ENCODE measurements at regions not wholly inside any gene's neighbourhood (a gene's known extent, or its start where the extent isn't known, plus 50 kb on each side); places are given as distances from the start of the nearest gene placed in this dataset.
"Not testable (repeated sequence)": the region's sequence is repeated elsewhere in the genome, so short reads cannot be mapped to it uniquely, and the experiment has no call there.

DNA sequence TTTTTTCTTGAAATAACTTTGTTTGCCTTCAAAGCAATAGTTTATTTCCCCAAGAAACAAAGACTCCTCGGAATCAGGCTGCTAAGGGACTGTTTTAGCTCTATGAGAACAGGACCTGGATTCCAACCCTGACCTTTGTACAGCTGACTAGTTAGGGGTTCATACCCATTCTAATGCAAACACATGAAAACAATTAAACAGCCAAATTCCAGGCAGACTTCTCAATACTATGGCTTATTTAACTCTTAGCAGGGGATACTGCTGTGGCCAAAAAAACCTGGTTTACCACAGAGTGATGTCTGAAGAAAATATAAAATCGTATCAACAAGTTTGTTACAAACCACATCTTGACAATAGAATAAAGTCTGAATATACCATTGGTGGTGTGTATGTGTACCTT is 129.6 kb upstream of the INTU start:
- no peaks in the 10 kb centered on the region for H3K36me3 ChIP-seq (ENCODE audit: control insufficient read depth in 4 of 4, insufficient read depth in 4 of 4, low read length in 3 of 4)
- no peak for DNase-seq

DNA sequence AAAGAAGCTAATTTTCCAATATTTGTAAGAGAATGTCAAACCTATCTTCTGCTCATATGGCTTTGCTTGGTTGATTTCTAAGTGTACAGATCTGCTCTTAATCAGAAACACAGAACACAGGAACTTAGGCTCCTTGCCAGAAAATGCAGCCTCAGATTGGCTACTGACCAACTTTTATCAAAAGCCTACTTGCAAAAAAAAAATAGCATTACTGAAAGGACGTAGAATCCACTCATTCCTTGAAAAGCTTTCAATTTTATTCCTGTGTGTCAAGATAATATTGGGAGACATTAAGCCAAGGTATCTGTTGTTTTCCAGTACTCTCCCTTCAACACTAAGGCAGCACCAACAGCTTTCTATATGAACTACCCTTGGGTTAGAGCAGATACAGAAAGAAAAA is 127.6 kb upstream of the INTU start:
- Histone ChIP-seq H3K27ac (ENCODE audit: insufficient read depth in 1 of 2, low read depth in 1 of 2, low read length in 2 of 2, poor library complexity in 1 of 2, severe bottlenecking in 2 of 2) (no peak overlapping the region), H3K4me3 (ENCODE audit: control insufficient read depth in 1 of 7, extremely low read depth in 1 of 7, insufficient read depth in 4 of 7, low read depth in 2 of 7, low read length in 6 of 7) (no peak overlapping the region), H3K4me1 (ENCODE audit: control extremely low read depth in 1 of 4, control insufficient read depth in 4 of 4, insufficient read depth in 4 of 4, low read length in 3 of 4) (peaks cover 0 to 16% (median 2%) of the 10 kb centered on the region in 4 experiments), H3K36me3 (ENCODE audit: control insufficient read depth in 4 of 4, insufficient read depth in 4 of 4, low read length in 3 of 4) (no peaks in the 10 kb centered on the region), H3K9me3 (ENCODE audit: control extremely low read depth in 1 of 5, control insufficient read depth in 4 of 5, insufficient read depth in 2 of 5, low read depth in 1 of 5, low read length in 4 of 5) (no peaks in the 10 kb centered on the region), H3K27me3 (replicated peaks in 2 of 5; ENCODE audit: control insufficient read depth in 4 of 5, insufficient read depth in 5 of 5, low read length in 4 of 5) (no peaks in the 10 kb centered on the region)
- ChIA-PET CTCF (no interaction called here), POLR2A (no interaction called here)
- no CpG with 5 or more reads among the region's 1 CpG for WGBS (ENCODE audit: insufficient coverage)
- DNase-seq, result peak; percentile 17 to 50 (median 49)

More for the DNA sequence above, 129.6 kb upstream of the INTU start:
- Histone ChIP-seq H3K27ac (ENCODE audit: insufficient read depth in 1 of 2, low read depth in 1 of 2, low read length in 2 of 2, poor library complexity in 1 of 2, severe bottlenecking in 2 of 2) (no peak overlapping the region), H3K4me1 (ENCODE audit: control extremely low read depth in 1 of 4, control insufficient read depth in 4 of 4, insufficient read depth in 4 of 4, low read length in 3 of 4) (peaks cover 0 to 16% (median 2%) of the 10 kb centered on the region in 4 experiments), H3K4me3 (ENCODE audit: control insufficient read depth in 1 of 7, extremely low read depth in 1 of 7, insufficient read depth in 4 of 7, low read depth in 2 of 7, low read length in 6 of 7) (no peak overlapping the region), H3K27me3 (replicated peaks in 2 of 5; ENCODE audit: control insufficient read depth in 4 of 5, insufficient read depth in 5 of 5, low read length in 4 of 5) (no peaks in the 10 kb centered on the region), H3K9me3 (ENCODE audit: control extremely low read depth in 1 of 5, control insufficient read depth in 4 of 5, insufficient read depth in 2 of 5, low read depth in 1 of 5, low read length in 4 of 5) (no peaks in the 10 kb centered on the region)
- ChIA-PET POLR2A (no interaction called here), CTCF (no interaction called here)
- 100% methylated on average over 1 of the region's 2 CpGs for WGBS (ENCODE audit: insufficient coverage)

DNA sequence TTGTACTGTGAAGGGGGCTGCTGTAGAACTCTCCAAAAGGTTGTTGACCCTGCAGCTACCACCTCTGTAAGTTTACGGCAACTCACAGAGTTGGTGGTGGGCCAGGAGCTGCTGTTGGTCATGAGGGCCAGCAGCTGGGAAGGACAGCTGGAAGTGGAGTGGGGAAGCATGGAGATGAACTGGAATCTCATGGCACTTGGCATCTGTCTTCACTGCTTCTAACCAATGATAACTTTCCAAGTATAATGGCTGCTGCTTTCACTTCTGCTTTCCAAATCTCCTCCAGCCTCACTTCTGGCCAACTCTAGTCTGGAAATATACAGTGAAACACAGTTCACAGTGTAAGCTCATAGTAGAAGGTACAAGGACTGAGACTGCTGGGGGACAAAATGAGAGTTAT is 126.5 kb upstream of the INTU start:
- CTCF ChIA-PET, result no interaction called here

GRCh38 chr4:127509155-127509554 is 123.6 kb upstream of the INTU start:
- ChIA-PET CTCF (no interaction called here), POLR2A (no interaction called here)
- Histone ChIP-seq H3K27me3 (replicated peaks in 2 of 5; ENCODE audit: control insufficient read depth in 4 of 5, insufficient read depth in 5 of 5, low read length in 4 of 5) (no peaks in the 10 kb centered on the region), H3K36me3 (ENCODE audit: control insufficient read depth in 4 of 4, insufficient read depth in 4 of 4, low read length in 3 of 4) (no peaks in the 10 kb centered on the region), H3K4me1 (ENCODE audit: control extremely low read depth in 1 of 4, control insufficient read depth in 4 of 4, insufficient read depth in 4 of 4, low read length in 3 of 4) (peaks cover 0 to 3% (median 0%) of the 10 kb centered on the region in 4 experiments), H3K4me3 (ENCODE audit: control insufficient read depth in 1 of 7, extremely low read depth in 1 of 7, insufficient read depth in 4 of 7, low read depth in 2 of 7, low read length in 6 of 7) (no peak overlapping the region), H3K27ac (ENCODE audit: insufficient read depth in 1 of 2, low read depth in 1 of 2, low read length in 2 of 2, poor library complexity in 1 of 2, severe bottlenecking in 2 of 2) (no peak overlapping the region), H3K9me3 (ENCODE audit: control extremely low read depth in 1 of 5, control insufficient read depth in 4 of 5, insufficient read depth in 2 of 5, low read depth in 1 of 5, low read length in 4 of 5) (no peaks in the 10 kb centered on the region)
- no peak for DNase-seq
- WGBS (ENCODE audit: insufficient coverage), result no CpG with 5 or more reads among the region's 1 CpG

More for the DNA sequence above, 126.5 kb upstream of the INTU start:
- Histone ChIP-seq H3K27me3 (replicated peaks in 2 of 5; ENCODE audit: control insufficient read depth in 4 of 5, insufficient read depth in 5 of 5, low read length in 4 of 5) (no peaks in the 10 kb centered on the region), H3K4me3 (ENCODE audit: control insufficient read depth in 1 of 7, extremely low read depth in 1 of 7, insufficient read depth in 4 of 7, low read depth in 2 of 7, low read length in 6 of 7) (no peak overlapping the region), H3K36me3 (ENCODE audit: control insufficient read depth in 4 of 4, insufficient read depth in 4 of 4, low read length in 3 of 4) (no peaks in the 10 kb centered on the region), H3K27ac (ENCODE audit: insufficient read depth in 1 of 2, low read depth in 1 of 2, low read length in 2 of 2, poor library complexity in 1 of 2, severe bottlenecking in 2 of 2) (no peak overlapping the region), H3K9me3 (ENCODE audit: control extremely low read depth in 1 of 5, control insufficient read depth in 4 of 5, insufficient read depth in 2 of 5, low read depth in 1 of 5, low read length in 4 of 5) (no peaks in the 10 kb centered on the region), H3K4me1 (ENCODE audit: control extremely low read depth in 1 of 4, control insufficient read depth in 4 of 4, insufficient read depth in 4 of 4, low read length in 3 of 4) (peaks cover 0 to 8% (median 0%) of the 10 kb centered on the region in 4 experiments)
- POLR2A ChIA-PET, result interaction anchor here (0.6 kb wide), 1 partner anchor 23 kb away, joined by 3 read pairs; no protein-coding TSS in a partner anchor
- 100% methylated on average over 1 of the region's 1 CpG for WGBS (ENCODE audit: insufficient coverage)
- no peak for DNase-seq

DNA sequence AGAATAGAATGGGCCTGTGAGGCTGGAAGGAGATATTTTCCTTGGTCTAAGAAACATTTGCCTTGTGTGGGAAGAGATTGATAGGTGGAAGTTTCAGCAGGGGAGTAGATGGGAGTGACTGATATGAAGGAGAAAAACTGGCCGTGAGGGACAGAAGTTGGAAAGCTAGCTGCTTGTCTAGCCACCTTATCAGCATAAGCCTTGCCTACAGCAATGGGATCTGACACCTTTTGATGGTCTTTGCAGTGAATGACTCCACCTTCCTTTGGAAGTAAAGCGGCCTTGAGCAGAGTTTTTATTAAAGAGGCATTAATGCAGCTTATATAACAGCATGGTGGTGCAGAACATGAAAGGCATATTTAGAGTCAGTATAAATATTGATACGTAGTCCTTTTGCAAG is 120.1 kb upstream of the INTU start:
- POLR2A ChIA-PET; H3K36me3 ChIP-seq (ENCODE audit: control insufficient read depth in 4 of 4, insufficient read depth in 4 of 4, low read length in 3 of 4); H3K27me3 ChIP-seq (replicated peaks in 2 of 5; ENCODE audit: control insufficient read depth in 4 of 5, insufficient read depth in 5 of 5, low read length in 4 of 5); H3K27ac ChIP-seq (ENCODE audit: insufficient read depth in 1 of 2, low read depth in 1 of 2, low read length in 2 of 2, poor library complexity in 1 of 2, severe bottlenecking in 2 of 2); H3K4me3 ChIP-seq (ENCODE audit: control insufficient read depth in 1 of 7, extremely low read depth in 1 of 7, insufficient read depth in 4 of 7, low read depth in 2 of 7, low read length in 6 of 7); CTCF ChIA-PET; H3K4me1 ChIP-seq (ENCODE audit: control extremely low read depth in 1 of 4, control insufficient read depth in 4 of 4, insufficient read depth in 4 of 4, low read length in 3 of 4); H3K9me3 ChIP-seq (ENCODE audit: control extremely low read depth in 1 of 5, control insufficient read depth in 4 of 5, insufficient read depth in 2 of 5, low read depth in 1 of 5, low read length in 4 of 5); DNase-seq: not testable (repeated sequence)
- WGBS (ENCODE audit: insufficient coverage), result 100% methylated on average over 2 of the region's 3 CpGs

- H3K36me3 ChIP-seq (ENCODE audit: control insufficient read depth in 4 of 4, insufficient read depth in 4 of 4, low read length in 3 of 4); H3K9me3 ChIP-seq (ENCODE audit: control extremely low read depth in 1 of 5, control insufficient read depth in 4 of 5, insufficient read depth in 2 of 5, low read depth in 1 of 5, low read length in 4 of 5); H3K4me1 ChIP-seq (ENCODE audit: control extremely low read depth in 1 of 4, control insufficient read depth in 4 of 4, insufficient read depth in 4 of 4, low read length in 3 of 4); H3K4me3 ChIP-seq (ENCODE audit: control insufficient read depth in 1 of 7, extremely low read depth in 1 of 7, insufficient read depth in 4 of 7, low read depth in 2 of 7, low read length in 6 of 7); POLR2A ChIA-PET; H3K27ac ChIP-seq (ENCODE audit: insufficient read depth in 1 of 2, low read depth in 1 of 2, low read length in 2 of 2, poor library complexity in 1 of 2, severe bottlenecking in 2 of 2); H3K27me3 ChIP-seq (replicated peaks in 2 of 5; ENCODE audit: control insufficient read depth in 4 of 5, insufficient read depth in 5 of 5, low read length in 4 of 5); CTCF ChIA-PET; DNase-seq: not testable (repeated sequence)
- whole genome bisulfite sequencing (ENCODE audit: insufficient coverage), result 92% methylated on average over 7 of the region's 7 CpGs
Observed at GRCh38 chr4:127515259-127515658, 117.5 kb upstream of the INTU start.

DNA sequence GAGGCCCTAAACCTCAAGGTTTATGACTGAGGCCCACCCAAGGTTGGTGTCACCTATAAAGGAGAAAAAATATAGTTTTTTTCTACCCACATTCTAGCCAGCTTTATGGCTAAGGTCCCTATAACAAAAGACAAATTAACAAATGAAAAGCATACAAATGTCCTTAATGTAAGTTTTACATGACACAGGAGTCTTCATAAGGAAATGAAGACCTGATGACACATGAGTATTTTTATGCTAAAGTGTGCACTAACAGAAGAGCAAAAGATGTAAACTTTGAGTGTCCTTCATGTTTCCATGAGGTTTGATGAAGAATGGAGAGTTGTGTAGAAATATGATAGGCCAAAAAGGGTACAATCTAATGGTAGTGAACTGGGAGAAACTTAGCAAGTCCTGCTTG is 114.7 kb upstream of the INTU start:
- H3K36me3 ChIP-seq (ENCODE audit: control insufficient read depth in 4 of 4, insufficient read depth in 4 of 4, low read length in 3 of 4), result no peaks in the 10 kb centered on the region
- POLR2A ChIA-PET, result no interaction called here
- H3K27ac ChIP-seq (ENCODE audit: insufficient read depth in 1 of 2, low read depth in 1 of 2, low read length in 2 of 2, poor library complexity in 1 of 2, severe bottlenecking in 2 of 2), result no peak overlapping the region
- H3K4me3 ChIP-seq (ENCODE audit: control insufficient read depth in 1 of 7, extremely low read depth in 1 of 7, insufficient read depth in 4 of 7, low read depth in 2 of 7, low read length in 6 of 7), result no peak overlapping the region
- no peaks in the 10 kb centered on the region for H3K27me3 ChIP-seq (replicated peaks in 2 of 5; ENCODE audit: control insufficient read depth in 4 of 5, insufficient read depth in 5 of 5, low read length in 4 of 5)
- no peaks in the 10 kb centered on the region for H3K4me1 ChIP-seq (ENCODE audit: control extremely low read depth in 1 of 4, control insufficient read depth in 4 of 4, insufficient read depth in 4 of 4, low read length in 3 of 4)
- no peak for DNase-seq
- peaks cover 0 to 1% (median 0%) of the 10 kb centered on the region in 5 experiments for H3K9me3 ChIP-seq (ENCODE audit: control extremely low read depth in 1 of 5, control insufficient read depth in 4 of 5, insufficient read depth in 2 of 5, low read depth in 1 of 5, low read length in 4 of 5)
- CTCF ChIA-PET, result no interaction called here
